Adrenal gland (tissue), 5 donors: ENCODE measurements at regions not wholly inside any gene's neighbourhood (a gene's known extent, or its start where the extent isn't known, plus 50 kb on each side); places are given as distances from the start of the nearest gene placed in this dataset.

ENCODE experiments used
- POLR2A ChIP-seq, 2 donors: fragments of 450-650 bp; IDR thresholded peaks; one replicate each; pipeline ENCODE4 v1.6.1; 2017; ENCODE audit warnings: antibody characterized with exemption in 2 of 2, mild to moderate bottlenecking in 2 of 2, moderate library complexity in 1 of 2
- TF ChIP-seq, protein P1 (sequence below), 6 experiments: fragments of 450-650 bp in 4 of 6; fragments of 200-600 bp in 2 of 6; sonication (generic) in 1 of 6; IDR thresholded peaks; 1 replicate in 5 of 6; 2 replicates in 1 of 6; pipeline versions ENCODE4 v1.5.1 to v1.8.0; 2016 to 2021; ENCODE audit warnings: antibody characterized with exemption in 6 of 6, mild to moderate bottlenecking in 2 of 6, moderate library complexity in 1 of 6
- donor health status: DM: no; HTN: no; CAD: no.

DNA sequence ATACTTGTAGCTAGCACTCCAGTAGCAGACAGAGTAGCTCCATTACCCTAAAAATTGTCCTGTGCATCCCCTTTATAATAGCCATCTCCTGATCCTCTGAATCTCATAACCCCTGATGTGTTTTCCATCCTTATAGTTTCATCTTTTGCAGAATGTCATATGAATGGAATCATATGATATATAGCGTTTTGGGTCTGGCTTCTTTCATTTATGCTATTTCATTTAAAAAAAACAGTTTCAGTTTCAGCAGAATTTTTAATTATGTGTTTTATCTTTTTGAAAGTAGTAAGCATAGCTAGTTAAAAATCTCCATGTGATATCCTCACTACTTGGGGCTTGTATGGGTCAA lies 132.7 kb downstream of the KLF13 start:
- TF ChIP-seq, protein P1, sequence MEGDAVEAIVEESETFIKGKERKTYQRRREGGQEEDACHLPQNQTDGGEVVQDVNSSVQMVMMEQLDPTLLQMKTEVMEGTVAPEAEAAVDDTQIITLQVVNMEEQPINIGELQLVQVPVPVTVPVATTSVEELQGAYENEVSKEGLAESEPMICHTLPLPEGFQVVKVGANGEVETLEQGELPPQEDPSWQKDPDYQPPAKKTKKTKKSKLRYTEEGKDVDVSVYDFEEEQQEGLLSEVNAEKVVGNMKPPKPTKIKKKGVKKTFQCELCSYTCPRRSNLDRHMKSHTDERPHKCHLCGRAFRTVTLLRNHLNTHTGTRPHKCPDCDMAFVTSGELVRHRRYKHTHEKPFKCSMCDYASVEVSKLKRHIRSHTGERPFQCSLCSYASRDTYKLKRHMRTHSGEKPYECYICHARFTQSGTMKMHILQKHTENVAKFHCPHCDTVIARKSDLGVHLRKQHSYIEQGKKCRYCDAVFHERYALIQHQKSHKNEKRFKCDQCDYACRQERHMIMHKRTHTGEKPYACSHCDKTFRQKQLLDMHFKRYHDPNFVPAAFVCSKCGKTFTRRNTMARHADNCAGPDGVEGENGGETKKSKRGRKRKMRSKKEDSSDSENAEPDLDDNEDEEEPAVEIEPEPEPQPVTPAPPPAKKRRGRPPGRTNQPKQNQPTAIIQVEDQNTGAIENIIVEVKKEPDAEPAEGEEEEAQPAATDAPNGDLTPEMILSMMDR (IDR thresholded peaks at IDR 0.05) = no peak
- TF ChIP-seq POLR2A (IDR thresholded peaks at IDR 0.05) = no peak
